ENCODE measurements at regions not wholly inside any gene's neighbourhood (a gene's known extent, or its start where the extent isn't known, plus 50 kb on each side); places are given as distances from the start of the nearest gene placed in this dataset.

DNA sequence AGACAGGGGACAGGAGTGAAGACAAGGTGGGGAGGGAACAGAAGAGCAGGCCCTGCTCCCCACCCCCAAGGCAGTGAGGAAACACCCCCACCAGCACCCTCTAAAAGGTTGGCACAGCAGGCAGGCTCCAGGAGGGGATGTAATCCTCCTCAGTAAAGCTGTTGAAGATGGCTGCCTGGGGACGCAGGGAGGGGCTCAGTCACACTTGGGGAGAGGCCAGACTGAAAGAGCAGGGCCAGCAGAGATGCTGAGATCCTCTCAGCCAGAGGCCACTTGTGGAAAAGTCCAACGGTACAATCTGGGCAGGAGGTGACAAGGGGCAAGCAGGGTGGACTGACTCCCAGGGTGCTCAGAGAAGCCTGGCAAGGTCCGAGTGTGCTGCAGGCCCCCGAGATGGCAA lies 154.8 kb upstream of the ID2 start:
- H3K36me3 ChIP-seq, result no peaks in the 10 kb centered on the region
- WGBS, 2 donors, result 87% methylated on average over 4 of the region's 4 CpGs
- H3K27ac ChIP-seq, result no peak overlapping the region
- no peak overlapping the region for H3K4me3 ChIP-seq
- no peak for DNase-seq
- intact Hi-C loops (cut with DNase I), result no loop called here
- H3K4me1 ChIP-seq, result no peaks in the 10 kb centered on the region
- no peaks in the 10 kb centered on the region for H3K27me3 ChIP-seq
- H3K9me3 ChIP-seq, result peaks cover 0 to 8% (median 4%) of the 10 kb centered on the region in 4 donors
- no peak for TF ChIP-seq EP300 (IDR thresholded peaks at IDR 0.05)
- TF ChIP-seq, protein P1, sequence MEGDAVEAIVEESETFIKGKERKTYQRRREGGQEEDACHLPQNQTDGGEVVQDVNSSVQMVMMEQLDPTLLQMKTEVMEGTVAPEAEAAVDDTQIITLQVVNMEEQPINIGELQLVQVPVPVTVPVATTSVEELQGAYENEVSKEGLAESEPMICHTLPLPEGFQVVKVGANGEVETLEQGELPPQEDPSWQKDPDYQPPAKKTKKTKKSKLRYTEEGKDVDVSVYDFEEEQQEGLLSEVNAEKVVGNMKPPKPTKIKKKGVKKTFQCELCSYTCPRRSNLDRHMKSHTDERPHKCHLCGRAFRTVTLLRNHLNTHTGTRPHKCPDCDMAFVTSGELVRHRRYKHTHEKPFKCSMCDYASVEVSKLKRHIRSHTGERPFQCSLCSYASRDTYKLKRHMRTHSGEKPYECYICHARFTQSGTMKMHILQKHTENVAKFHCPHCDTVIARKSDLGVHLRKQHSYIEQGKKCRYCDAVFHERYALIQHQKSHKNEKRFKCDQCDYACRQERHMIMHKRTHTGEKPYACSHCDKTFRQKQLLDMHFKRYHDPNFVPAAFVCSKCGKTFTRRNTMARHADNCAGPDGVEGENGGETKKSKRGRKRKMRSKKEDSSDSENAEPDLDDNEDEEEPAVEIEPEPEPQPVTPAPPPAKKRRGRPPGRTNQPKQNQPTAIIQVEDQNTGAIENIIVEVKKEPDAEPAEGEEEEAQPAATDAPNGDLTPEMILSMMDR (IDR thresholded peaks at IDR 0.05), result no peak
- no peak for TF ChIP-seq POLR2AphosphoS5 (IDR thresholded peaks at IDR 0.05)
- TF ChIP-seq POLR2A (IDR thresholded peaks at IDR 0.05), result no peak

DNA sequence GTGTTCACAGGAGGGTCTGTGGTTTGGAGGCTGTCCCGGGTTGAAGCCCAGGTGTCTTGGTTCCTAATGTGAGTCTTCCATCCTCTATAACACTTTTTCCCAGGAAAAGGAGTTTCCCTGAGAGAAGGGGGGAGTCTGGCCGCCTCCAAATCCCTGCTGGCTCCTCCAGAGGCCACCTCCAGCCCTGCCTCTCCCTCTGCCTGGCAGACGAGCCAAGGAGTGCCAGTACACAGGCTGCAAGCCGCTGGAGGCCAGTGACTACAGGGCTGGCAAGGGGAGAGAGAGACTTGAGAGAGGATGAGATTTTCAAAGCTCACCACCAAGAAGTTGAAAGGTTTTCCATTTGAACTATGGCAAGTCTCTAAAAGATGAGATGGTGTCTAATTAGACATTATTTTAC lies 154.2 kb upstream of the ID2 start:
- peaks cover 0 to 10% (median 4%) of the 10 kb centered on the region in 4 donors for H3K9me3 ChIP-seq
- no peak overlapping the region for H3K27ac ChIP-seq
- no peak overlapping the region for H3K4me3 ChIP-seq
- WGBS, 2 donors, result 44 to 49% methylated on average over 4 of the region's 4 CpGs
- DNase-seq, result no peak
- no peak for TF ChIP-seq EP300 (IDR thresholded peaks at IDR 0.05)
- H3K4me1 ChIP-seq, result no peaks in the 10 kb centered on the region
- no peaks in the 10 kb centered on the region for H3K27me3 ChIP-seq
- no peaks in the 10 kb centered on the region for H3K36me3 ChIP-seq
- intact Hi-C loops (cut with DNase I), result no loop called here

DNA sequence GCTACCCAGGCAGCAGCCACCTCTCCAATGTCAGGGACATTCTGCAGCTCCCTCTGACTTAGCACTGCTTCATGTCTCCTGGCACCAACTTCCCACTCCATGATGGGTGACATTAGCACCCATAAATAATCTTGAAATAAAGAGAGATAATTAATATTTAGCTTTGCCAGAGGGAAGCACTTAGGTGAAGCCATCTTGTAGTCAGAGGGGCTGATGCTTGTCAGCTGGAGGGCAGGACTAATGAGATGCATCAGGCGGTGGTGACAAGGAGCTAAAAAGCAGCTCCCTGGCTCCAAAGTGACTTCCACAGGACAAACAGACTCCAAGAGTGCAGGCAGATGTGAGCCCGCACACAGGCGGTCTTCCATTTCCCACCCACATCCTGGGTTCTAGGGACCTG lies 153.0 kb upstream of the ID2 start:
- WGBS, 2 donors, result 98% methylated on average over 3 of the region's 3 CpGs
- Histone ChIP-seq H3K36me3 (no peaks in the 10 kb centered on the region), H3K27ac (no peak overlapping the region), H3K27me3 (no peaks in the 10 kb centered on the region), H3K9me3 (peaks cover 0 to 10% (median 4%) of the 10 kb centered on the region in 4 donors), H3K4me1 (no peaks in the 10 kb centered on the region), H3K4me3 (no peak overlapping the region)
- DNase-seq, result no peak
- no peak for TF ChIP-seq POLR2A (IDR thresholded peaks at IDR 0.05)
- TF ChIP-seq POLR2AphosphoS5 (IDR thresholded peaks at IDR 0.05), result no peak
- no peak for TF ChIP-seq EP300 (IDR thresholded peaks at IDR 0.05)
- TF ChIP-seq, protein P1 (IDR thresholded peaks at IDR 0.05), result no peak
- intact Hi-C loops (cut with DNase I), result no loop called here

DNA sequence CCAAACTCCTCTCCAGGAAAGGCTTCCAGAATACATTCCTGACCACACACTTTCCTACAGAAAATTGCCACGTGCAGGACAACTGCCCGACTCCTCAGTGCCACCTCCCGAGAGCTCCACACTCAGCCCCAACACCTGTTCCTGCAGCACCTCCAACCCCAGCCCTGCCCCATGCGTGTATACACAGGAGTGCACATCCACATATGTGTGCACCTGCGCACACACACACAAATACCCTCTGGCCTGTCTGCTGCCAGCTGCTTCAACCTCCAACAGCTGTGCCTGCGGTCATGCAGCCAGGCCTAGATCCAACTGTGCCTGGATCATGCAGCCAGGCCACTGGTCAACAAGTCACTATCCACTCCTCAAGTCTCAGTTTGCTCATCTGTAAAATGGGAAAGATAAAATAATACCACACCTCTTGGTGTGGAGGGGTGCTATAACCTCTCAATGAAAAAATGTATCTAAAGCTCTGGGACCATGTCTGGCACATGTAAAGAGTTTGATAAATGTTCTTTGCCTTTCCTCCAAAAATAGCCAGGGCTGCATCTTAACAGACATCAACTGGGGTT lies 152.1 kb upstream of the ID2 start:
- Histone ChIP-seq H3K27ac (no peak overlapping the region), H3K27me3 (no peaks in the 10 kb centered on the region), H3K4me3 (no peak overlapping the region), H3K4me1 (peaks cover 0 to 2% (median under 1%) of the 10 kb centered on the region in 4 donors), H3K9me3 (peaks cover 0 to 10% (median 4%) of the 10 kb centered on the region in 4 donors), H3K36me3 (no peaks in the 10 kb centered on the region)
- DNase-seq, result no peak
- WGBS, 2 donors, result 92 to 93% methylated on average over 6 of the region's 6 CpGs
- TF ChIP-seq POLR2AphosphoS5 (IDR thresholded peaks at IDR 0.05) (no peak), POLR2A (IDR thresholded peaks at IDR 0.05) (no peak)
- TF ChIP-seq, protein P1 (IDR thresholded peaks at IDR 0.05), result no peak
- intact Hi-C loops (cut with DNase I), result loop anchor here (10.0 kb wide), 1 partner anchor 525 kb away; no protein-coding TSS in a partner anchor

DNA sequence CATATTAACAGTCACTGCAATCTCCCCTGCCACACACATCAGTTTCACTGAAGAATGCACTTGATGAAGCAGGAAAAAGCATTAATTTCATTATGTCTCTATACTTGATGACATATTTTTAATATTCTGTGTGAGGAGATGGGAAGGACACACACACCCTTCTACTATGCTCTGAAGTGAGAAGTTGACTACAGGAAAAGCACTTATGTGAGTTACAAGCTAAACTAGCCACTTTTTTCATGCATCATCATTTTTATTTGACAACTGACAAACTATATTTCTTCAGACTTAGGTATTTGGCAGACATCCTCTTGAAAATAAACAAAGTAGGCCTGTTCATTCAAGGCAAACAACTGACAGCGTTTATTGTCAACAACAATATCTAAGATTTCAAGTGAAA lies 150.4 kb upstream of the ID2 start:
- Histone ChIP-seq H3K9me3 (peaks cover 0 to 10% (median 4%) of the 10 kb centered on the region in 4 donors), H3K27ac (no peak overlapping the region), H3K36me3 (no peaks in the 10 kb centered on the region), H3K4me3 (no peak overlapping the region), H3K4me1 (peaks cover 0 to 19% (median 13%) of the 10 kb centered on the region in 4 donors), H3K27me3 (no peaks in the 10 kb centered on the region)
- 91 to 92% methylated on average over 1 of the region's 1 CpG for WGBS, 2 donors
- intact Hi-C loops (cut with DNase I), result loop anchor here (10.0 kb wide), 1 partner anchor 527 kb away; no protein-coding TSS in a partner anchor
- no peak for DNase-seq
- TF ChIP-seq POLR2AphosphoS5 (IDR thresholded peaks at IDR 0.05) (no peak), EP300 (IDR thresholded peaks at IDR 0.05) (no peak), POLR2A (IDR thresholded peaks at IDR 0.05) (no peak)
- TF ChIP-seq, protein P1 (IDR thresholded peaks at IDR 0.05), result no peak
